Naive thymus-derived CD4-positive, alpha-beta T cell (primary cell): ENCODE measurements at regions not wholly inside any gene's neighbourhood (a gene's known extent, or its start where the extent isn't known, plus 50 kb on each side); places are given as distances from the start of the nearest gene placed in this dataset.
"Not testable (repeated sequence)": the region's sequence is repeated elsewhere in the genome, so short reads cannot be mapped to it uniquely, and the experiment has no call there.

ENCODE experiments used
- ATAC-seq: fragments of 150-1000 bp; cut with Tn5 transposase; 2 replicates; pipeline ENCODE4 v1.10.0; 2021; ENCODE audit warnings: mild to moderate bottlenecking, moderate library complexity
- CTCF ChIA-PET: fragments of 350-600 bp; sonication (Branson Sonifier 250); formaldehyde crosslinking; loops from one replicate; lab custom pipeline; 2021; ENCODE audit warnings: antibody characterized with exemption; lab: Charles Lee
- POLR2A ChIA-PET: fragments of 350-600 bp; sonication (Branson Sonifier 250); formaldehyde crosslinking; loops from one replicate; lab custom pipeline; 2021; ENCODE audit warnings: antibody characterized with exemption, inconsistent platforms; lab: Charles Lee
- DNase-seq, 9 donors: peaks; one replicate each; pipeline versions ENCODE4 v3.0.0 to v3.0.0-alpha.2; 2020 to 2022; ENCODE audit warnings: mixed read lengths in 1 of 9
- H3K27ac ChIP-seq: one replicate; pipeline ENCODE4 v1.7.0; 2013; ENCODE audit warnings: mild to moderate bottlenecking, low read depth, low read length, moderate library complexity
- H3K27me3 ChIP-seq, 2 donors: one replicate each; pipeline ENCODE4 v1.7.0; 2013; ENCODE audit warnings: low read length in 2 of 2, mild to moderate bottlenecking in 2 of 2, moderate library complexity in 2 of 2; ENCODE audit not compliant: control insufficient read depth in 2 of 2, insufficient read depth in 2 of 2
- H3K36me3 ChIP-seq, 3 experiments: 1 replicate in 2 of 3; 2 replicates in 1 of 3; pipeline ENCODE4 v1.7.0; 2013; ENCODE audit warnings: low read length in 3 of 3, mild to moderate bottlenecking in 3 of 3, moderate library complexity in 1 of 3; ENCODE audit not compliant: insufficient read depth in 3 of 3, control insufficient read depth in 2 of 3
- H3K4me1 ChIP-seq, 2 donors: one replicate each; pipeline ENCODE4 v1.7.0; 2013; ENCODE audit warnings: low read length in 2 of 2, mild to moderate bottlenecking in 2 of 2, moderate library complexity in 1 of 2; ENCODE audit not compliant: control insufficient read depth in 2 of 2, insufficient read depth in 2 of 2
- H3K4me3 ChIP-seq: 2 replicates; pipeline ENCODE4 v1.7.0; 2013; ENCODE audit warnings: mild to moderate bottlenecking, low read length
- H3K9me3 ChIP-seq, 3 experiments: 1 replicate in 2 of 3; 2 replicates in 1 of 3; pipeline ENCODE4 v1.7.0; 2013; ENCODE audit warnings: low read length in 3 of 3; ENCODE audit not compliant: control insufficient read depth in 2 of 3
- H3K27ac Mint-ChIP-seq, 9 donors: one replicate each; pipeline ENCODE4 v1.8.0; 2020 to 2022; ENCODE audit warnings: mixed read lengths in 9 of 9, mild to moderate bottlenecking in 8 of 9, moderate library complexity in 5 of 9, inconsistent platforms in 2 of 9
- H3K27me3 Mint-ChIP-seq, 5 donors: one replicate each; pipeline ENCODE4 v1.8.0; 2021 to 2022; ENCODE audit warnings: mixed read lengths in 5 of 5, mild to moderate bottlenecking in 1 of 5
- H3K36me3 Mint-ChIP-seq, 5 donors: one replicate each; pipeline ENCODE4 v1.8.0; 2020 to 2022; ENCODE audit warnings: mixed read lengths in 5 of 5, mild to moderate bottlenecking in 3 of 5, inconsistent platforms in 1 of 5
- H3K4me1 Mint-ChIP-seq, 7 donors: one replicate each; pipeline ENCODE4 v1.8.0; 2020 to 2022; ENCODE audit warnings: mixed read lengths in 7 of 7, mild to moderate bottlenecking in 3 of 7, inconsistent platforms in 1 of 7
- H3K4me3 Mint-ChIP-seq, 10 donors: one replicate each; pipeline ENCODE4 v1.8.0; 2020 to 2022; ENCODE audit warnings: mild to moderate bottlenecking in 10 of 10, mixed read lengths in 10 of 10, moderate library complexity in 6 of 10, inconsistent platforms in 2 of 10
- H3K9me3 Mint-ChIP-seq, 11 donors: one replicate each; pipeline ENCODE4 v1.8.0; 2020 to 2022; ENCODE audit warnings: mixed read lengths in 11 of 11, mild to moderate bottlenecking in 4 of 11, inconsistent platforms in 1 of 11, moderate library complexity in 1 of 11
- intact Hi-C, 2 donors: fragments of 100-400 bp; cut with micrococcal nuclease; formaldehyde crosslinking; loops; one replicate each; pipeline ENCODE4 v1.15.1; 2023

DNA sequence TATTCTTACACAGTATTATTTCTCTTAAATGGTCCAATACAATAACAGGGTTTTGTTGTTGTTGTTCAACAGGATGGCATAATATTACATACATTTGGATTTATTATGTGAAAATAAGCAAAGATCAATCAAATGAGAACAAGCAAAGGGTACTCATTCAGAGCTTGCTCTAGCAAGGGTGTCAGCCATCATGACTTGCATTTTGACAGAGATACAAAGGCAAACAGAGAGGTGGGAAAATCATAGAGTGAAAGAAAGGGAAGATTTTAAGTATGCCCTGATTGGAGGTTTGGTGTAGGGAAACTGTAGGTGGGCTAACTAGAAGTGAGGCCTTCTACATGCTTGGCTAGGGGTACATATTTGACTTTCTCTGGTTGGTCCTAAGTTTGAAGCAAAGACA is 109.1 kb upstream of the BCHE start:
- Histone ChIP-seq H3K27ac (no peak overlapping the region), H3K36me3 (no peaks in the 10 kb centered on the region), H3K4me1 (no peaks in the 10 kb centered on the region), H3K27me3 (no peaks in the 10 kb centered on the region), H3K9me3 (no peaks in the 10 kb centered on the region), H3K4me3 (no peak overlapping the region)
- Mint-ChIP-seq H3K36me3 (no peaks in the 10 kb centered on the region), H3K4me3 (no peak overlapping the region), H3K27me3 (no peaks in the 10 kb centered on the region), H3K4me1 (no peaks in the 10 kb centered on the region), H3K9me3 (peaks cover 0 to 7% (median 3%) of the 10 kb centered on the region in 11 donors), H3K27ac (no peak overlapping the region)
- ChIA-PET CTCF (no interaction called here), POLR2A (no interaction called here)
- no peak for ATAC-seq
- no peak for DNase-seq
- intact Hi-C loops: no loop called here

DNA sequence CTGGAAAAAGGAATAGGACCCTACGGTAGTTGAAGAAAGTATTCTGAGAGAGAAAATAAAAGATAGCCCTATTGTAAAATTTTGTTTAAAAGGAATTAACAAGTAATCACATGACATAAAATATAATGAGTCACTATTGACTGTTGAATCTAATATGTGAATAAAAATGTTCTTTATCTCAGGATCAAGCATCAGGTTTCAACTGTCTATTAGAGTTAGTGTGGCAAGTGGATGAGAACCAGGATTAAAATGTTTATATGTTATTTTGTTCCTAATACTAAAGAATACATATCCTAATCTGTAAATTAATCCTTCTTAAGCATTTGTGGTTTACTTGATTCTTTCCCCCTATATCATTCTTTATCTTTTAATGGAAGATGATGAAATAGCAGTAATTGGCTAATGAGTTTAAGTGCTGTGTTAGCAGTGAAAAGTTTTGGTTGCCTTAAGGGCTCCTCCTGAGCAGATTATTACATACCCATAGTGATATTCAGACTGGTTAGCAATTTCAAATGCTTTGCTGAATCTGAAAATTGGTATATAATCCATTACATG is 101.8 kb upstream of the BCHE start:
- H3K9me3 Mint-ChIP-seq: peaks cover 0 to 17% (median 9%) of the 10 kb centered on the region in 11 donors
- Histone ChIP-seq H3K4me3 (no peak overlapping the region), H3K36me3 (no peaks in the 10 kb centered on the region), H3K27ac (no peak overlapping the region), H3K9me3 (no peaks in the 10 kb centered on the region), H3K27me3 (no peaks in the 10 kb centered on the region), H3K4me1 (no peaks in the 10 kb centered on the region)
- H3K27me3 Mint-ChIP-seq: no peaks in the 10 kb centered on the region
- ChIA-PET CTCF (no interaction called here), POLR2A (no interaction called here)
- no peak overlapping the region for H3K4me3 Mint-ChIP-seq
- H3K36me3 Mint-ChIP-seq: no peaks in the 10 kb centered on the region
- DNase-seq: no peak
- H3K4me1 Mint-ChIP-seq: no peaks in the 10 kb centered on the region
- ATAC-seq: no peak
- H3K27ac Mint-ChIP-seq: no peak overlapping the region
- intact Hi-C loops: no loop called here

DNA sequence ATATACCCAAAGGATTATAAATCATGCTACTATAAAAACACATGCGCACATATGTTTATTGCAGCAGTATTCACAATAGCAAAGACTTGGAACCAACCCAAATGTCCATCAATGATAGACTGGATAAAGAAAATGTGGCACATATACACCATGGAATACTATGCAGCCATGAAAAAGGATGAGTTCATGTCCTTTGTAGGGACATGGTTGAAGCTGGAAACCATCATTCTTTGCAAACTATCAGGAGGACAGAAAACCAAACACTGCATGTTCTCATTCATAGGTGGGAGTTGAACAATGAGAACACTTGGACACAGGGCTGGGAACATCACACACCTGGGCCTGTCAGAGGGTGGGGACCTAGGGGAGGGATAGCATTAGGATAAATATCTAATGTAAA is 98.9 kb upstream of the BCHE start:
- H3K36me3 Mint-ChIP-seq, H3K27ac Mint-ChIP-seq, H3K4me1 Mint-ChIP-seq, CTCF ChIA-PET, POLR2A ChIA-PET, intact Hi-C loops, H3K27me3 Mint-ChIP-seq, H3K9me3 ChIP-seq, H3K27ac ChIP-seq, ATAC-seq, H3K4me1 ChIP-seq, H3K27me3 ChIP-seq, H3K36me3 ChIP-seq, H3K4me3 Mint-ChIP-seq, DNase-seq, H3K4me3 ChIP-seq: not testable (repeated sequence)
- peaks cover 0 to 32% (median 9%) of the 10 kb centered on the region in 11 donors for H3K9me3 Mint-ChIP-seq

DNA sequence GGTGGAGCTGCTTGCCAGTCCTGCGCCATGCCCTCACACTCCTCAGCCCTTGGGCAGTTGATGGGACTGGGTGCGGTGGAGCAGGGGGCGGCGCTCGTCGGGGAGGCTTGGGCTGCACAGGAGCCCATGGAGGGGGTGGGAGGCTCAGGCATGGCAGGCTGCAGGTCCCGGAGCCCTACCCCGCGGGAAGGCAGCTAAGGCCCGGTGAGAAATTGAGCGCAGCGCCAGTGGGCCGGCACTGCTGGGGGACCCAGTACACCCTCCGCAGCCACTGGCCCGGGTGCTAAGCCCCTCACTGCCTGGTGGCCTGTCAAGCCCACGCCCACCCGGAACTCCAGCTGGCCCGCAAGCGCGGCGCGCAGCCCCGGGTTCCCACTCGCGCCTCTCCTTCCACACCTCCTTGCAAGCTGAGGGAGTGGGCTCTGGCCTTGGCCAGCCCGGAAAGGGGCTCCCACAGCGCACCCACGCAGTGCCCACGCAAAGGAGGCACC is 87.1 kb upstream of the BCHE start:
- DNase-seq, H3K27me3 Mint-ChIP-seq, H3K27ac Mint-ChIP-seq, H3K4me3 Mint-ChIP-seq, H3K36me3 ChIP-seq, H3K4me1 Mint-ChIP-seq, H3K27ac ChIP-seq, H3K27me3 ChIP-seq, H3K4me3 ChIP-seq, H3K4me1 ChIP-seq, CTCF ChIA-PET, ATAC-seq, H3K9me3 ChIP-seq, H3K36me3 Mint-ChIP-seq, intact Hi-C loops, POLR2A ChIA-PET: not testable (repeated sequence)
- H3K9me3 Mint-ChIP-seq: peaks cover 1 to 14% (median 6%) of the 10 kb centered on the region in 11 donors

DNA sequence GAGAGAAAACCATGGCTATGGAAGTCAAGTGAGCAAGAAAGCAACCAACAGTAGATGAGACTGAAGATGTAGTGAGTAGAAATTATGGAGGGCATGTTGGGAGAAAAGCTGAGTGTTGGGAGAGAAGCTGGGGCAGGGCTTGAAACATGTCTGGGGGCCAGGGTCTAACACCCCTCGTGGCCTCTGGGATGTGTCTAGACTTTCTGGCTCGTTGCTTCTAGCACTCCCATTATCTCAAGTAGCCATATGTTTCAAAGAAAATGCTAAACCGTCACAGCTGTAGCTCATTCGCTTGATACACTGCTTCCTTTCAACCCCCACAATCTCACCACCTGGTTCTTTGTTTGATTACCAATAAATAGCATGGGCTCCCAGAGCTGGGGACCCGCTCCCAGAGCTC is 83.8 kb upstream of the BCHE start:
- DNase-seq: no peak
- Histone ChIP-seq H3K27ac (no peak overlapping the region), H3K4me3 (no peak overlapping the region), H3K4me1 (no peaks in the 10 kb centered on the region), H3K9me3 (no peaks in the 10 kb centered on the region), H3K27me3 (no peaks in the 10 kb centered on the region), H3K36me3 (no peaks in the 10 kb centered on the region)
- no peaks in the 10 kb centered on the region for H3K4me1 Mint-ChIP-seq
- ChIA-PET CTCF (no interaction called here), POLR2A (no interaction called here)
- H3K36me3 Mint-ChIP-seq: no peaks in the 10 kb centered on the region
- no peak for ATAC-seq
- no peaks in the 10 kb centered on the region for H3K27me3 Mint-ChIP-seq
- H3K4me3 Mint-ChIP-seq: no peak overlapping the region
- peaks cover 4 to 22% (median 10%) of the 10 kb centered on the region in 11 donors for H3K9me3 Mint-ChIP-seq
- intact Hi-C loops: no loop called here
- H3K27ac Mint-ChIP-seq: no peak overlapping the region

DNA sequence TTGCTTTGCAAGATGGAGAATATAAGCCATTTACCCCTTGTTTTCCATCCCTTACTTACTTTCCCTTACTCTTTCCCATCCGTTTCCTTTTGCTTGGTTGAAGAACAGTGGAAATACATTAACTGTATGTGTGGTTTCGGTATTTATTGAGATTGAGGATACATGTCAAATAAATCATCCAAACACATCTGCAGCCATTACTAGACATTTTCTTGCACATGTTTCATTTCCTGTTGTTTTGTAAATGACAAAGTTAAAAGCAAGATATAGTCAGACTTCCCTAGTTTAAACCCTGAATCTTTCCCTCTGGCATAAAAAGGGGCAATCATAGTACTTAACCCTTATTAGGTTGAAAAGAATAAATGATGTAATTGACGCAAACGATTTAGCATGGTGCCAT is 82.1 kb upstream of the BCHE start:
- Mint-ChIP-seq H3K27ac (no peak overlapping the region), H3K27me3 (no peaks in the 10 kb centered on the region), H3K36me3 (no peaks in the 10 kb centered on the region), H3K4me3 (no peak overlapping the region), H3K4me1 (no peaks in the 10 kb centered on the region), H3K9me3 (peaks cover 2 to 22% (median 12%) of the 10 kb centered on the region in 11 donors)
- Histone ChIP-seq H3K36me3 (no peaks in the 10 kb centered on the region), H3K27me3 (no peaks in the 10 kb centered on the region), H3K4me1 (no peaks in the 10 kb centered on the region), H3K9me3 (no peaks in the 10 kb centered on the region), H3K27ac (no peak overlapping the region), H3K4me3 (no peak overlapping the region)
- no peak for ATAC-seq
- DNase-seq: no peak
- POLR2A ChIA-PET: no interaction called here
- CTCF ChIA-PET: no interaction called here
- intact Hi-C loops: no loop called here

DNA sequence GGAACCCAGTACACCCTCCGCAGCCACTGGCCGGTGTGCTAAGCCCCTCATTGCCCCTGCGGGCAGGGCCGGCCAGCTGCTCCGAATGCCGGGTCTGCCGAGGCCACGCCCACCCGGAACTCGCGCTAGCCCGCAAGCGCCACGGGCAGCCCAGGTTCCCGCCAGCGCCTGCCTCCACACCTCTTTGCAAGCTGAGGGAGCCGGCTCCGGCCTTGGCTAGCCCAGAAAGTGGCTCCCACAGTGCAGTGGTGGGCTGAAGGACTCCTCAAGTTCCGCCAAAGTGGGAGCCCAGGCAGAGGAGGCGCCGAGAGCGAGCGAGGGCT is 81.4 kb upstream of the BCHE start:
- H3K4me3 Mint-ChIP-seq: no peak overlapping the region
- ATAC-seq (no peak), DNase-seq (no peak)
- no peaks in the 10 kb centered on the region for H3K27me3 Mint-ChIP-seq
- Histone ChIP-seq H3K27ac (no peak overlapping the region), H3K27me3 (no peaks in the 10 kb centered on the region), H3K36me3 (no peaks in the 10 kb centered on the region), H3K4me3 (no peak overlapping the region), H3K4me1 (no peaks in the 10 kb centered on the region), H3K9me3 (no peaks in the 10 kb centered on the region)
- intact Hi-C loops: no loop called here
- H3K27ac Mint-ChIP-seq: no peak overlapping the region
- H3K4me1 Mint-ChIP-seq: no peaks in the 10 kb centered on the region
- CTCF ChIA-PET: no interaction called here
- no peaks in the 10 kb centered on the region for H3K36me3 Mint-ChIP-seq
- POLR2A ChIA-PET: no interaction called here
- peaks cover 2 to 20% (median 12%) of the 10 kb centered on the region in 11 donors for H3K9me3 Mint-ChIP-seq
